ENCODE measurements at regions not wholly inside any gene's neighbourhood (a gene's known extent, or its start where the extent isn't known, plus 50 kb on each side); places are given as distances from the start of the nearest gene placed in this dataset.
A peak's percentile ranks its signal among the peaks of the same experiment; 100 is the strongest.

DNA sequence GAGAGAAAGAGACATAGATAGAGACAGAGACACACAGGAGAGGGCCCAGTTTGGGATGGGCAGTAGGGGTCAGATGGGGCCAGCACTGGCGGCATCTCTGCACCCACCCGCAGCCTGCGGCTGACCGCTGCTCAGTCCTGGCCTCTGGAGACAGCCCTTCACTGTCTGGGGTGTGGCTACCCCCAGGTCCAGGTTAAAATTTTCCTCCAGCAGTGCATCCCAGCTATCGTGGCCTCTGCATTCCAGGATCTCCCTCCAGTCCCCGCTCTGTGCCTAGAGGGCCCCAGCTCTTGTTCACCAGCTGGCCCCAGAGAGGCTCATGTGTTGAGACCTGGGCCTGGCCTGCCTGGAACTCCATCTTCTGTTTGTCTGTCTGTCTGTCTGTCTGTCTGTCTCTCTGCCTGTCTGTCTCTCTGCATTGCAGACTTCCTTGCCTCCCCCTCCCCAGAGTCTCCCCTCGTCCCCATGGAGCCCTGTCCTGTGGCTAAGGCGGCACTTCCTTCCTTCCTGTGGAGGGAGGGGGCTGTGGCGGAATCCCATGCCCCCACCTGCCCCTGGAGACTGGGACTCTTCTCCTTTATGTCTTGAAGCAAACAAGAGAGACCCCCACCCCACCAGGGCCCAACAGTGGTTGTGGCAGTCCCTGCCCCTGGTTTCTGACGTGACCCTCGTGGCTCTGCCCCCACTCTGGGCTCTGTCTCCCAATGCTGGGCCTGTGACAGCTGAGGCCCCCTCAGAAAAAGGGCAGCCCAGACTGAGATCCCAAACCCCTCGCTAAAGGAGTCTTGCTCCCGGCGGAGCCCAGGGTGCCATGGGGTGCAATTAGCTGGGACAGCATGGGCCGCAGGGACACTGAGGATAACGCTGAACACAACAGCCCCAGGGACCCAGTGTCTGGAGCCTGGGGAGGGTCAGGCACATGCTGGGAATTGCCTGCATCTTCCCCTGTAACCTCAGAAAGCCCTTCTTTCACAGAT is 241.8 kb downstream of the NPHP4 start:
- no peak for DNase-seq (ENCODE audit: low spot score)

DNA sequence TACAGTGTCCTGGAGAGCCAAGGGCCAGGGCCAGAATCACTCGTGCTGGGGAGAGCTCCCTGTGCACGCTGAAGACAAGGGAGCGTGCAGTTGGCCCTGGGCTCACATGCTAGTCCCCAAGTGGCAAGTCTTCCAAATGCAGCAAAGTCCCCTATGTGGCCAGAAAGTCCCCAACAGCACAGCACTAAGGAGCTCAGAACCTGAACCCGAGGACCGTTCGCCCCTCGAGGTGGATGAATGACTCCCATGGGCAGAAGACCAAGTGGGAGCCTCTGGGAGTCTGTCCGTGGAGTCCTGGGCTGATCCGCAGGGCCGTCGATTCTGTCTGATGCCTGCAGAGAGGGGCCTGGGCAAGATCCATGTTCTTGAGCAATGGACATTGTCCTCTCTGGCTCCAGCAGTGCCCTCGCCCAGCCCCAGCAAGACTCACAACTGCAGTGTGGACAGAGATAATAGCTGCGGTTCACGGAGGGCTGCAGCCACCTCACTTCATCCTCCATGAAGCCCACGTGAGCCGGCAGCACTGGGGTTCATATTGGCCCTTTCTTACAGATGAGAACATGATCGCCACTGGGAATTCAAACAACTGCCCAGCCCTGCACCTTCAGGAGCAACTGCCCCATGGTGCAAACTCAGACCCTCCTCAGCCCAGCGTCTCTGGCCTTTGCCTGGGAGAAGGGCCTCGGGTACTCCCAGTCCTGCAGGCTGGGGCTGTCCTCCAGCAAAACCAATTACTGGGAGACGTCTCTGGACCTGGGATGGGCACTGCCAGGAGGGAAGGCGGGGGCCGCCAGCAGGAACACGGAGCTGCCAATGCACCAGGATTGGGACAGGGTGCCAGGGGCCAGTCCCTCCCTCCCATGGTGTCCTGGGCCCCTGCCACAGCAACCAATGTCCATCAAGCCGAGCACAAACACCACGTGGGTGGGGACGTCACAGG is 243.7 kb downstream of the NPHP4 start:
- DNase-seq (ENCODE audit: low spot score): no peak

- no peak for DNase-seq (ENCODE audit: low spot score)
These were observed 244.6 kb downstream of the NPHP4 start for GRCh38 chr1:5747426-5748285.

DNA sequence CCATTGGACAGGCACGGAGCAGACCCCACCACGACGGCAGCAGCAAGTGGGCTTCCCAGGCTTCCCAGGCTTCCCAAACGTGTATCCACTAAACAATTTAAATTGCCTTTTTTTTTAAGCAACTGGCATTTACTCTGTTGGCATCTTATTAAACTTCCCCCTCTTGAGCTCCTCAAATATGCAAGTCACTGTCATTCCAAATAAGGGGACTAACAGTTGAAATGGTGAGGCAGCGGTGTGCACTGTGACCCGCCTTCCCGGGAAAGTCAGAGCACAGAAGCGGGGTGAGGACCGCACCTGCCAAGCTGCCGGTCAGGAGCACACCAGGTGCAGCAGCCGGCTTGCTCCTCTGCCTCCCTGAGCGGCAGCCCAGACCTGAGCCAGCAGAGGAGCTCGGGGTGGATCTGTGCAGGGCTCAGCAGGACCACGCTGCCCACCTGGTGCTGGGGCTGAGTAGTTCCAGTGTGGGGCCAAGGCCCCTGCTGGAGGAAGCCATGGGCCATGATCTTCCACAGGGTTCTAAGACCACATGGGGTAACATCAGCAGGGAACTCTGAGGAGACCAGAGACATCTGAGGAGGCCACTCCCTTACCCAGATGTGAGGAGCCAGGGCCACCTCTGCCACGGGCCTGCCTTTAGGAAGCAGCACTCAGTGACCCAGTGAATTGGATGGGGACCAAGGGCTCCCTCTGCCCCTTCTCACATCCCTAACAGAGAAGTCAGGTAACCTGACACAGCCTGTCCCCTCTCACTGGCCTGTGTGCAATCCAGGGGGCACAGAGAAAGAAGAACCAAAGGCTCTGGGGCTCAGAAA is 245.4 kb downstream of the NPHP4 start:
- no peak for DNase-seq (ENCODE audit: low spot score)

- DNase-seq (ENCODE audit: low spot score): peak; percentile 76
These were observed 246.2 kb downstream of the NPHP4 start for GRCh38 chr1:5745800-5746610.

GRCh38 chr1:5744911-5745799 is 247.1 kb downstream of the NPHP4 start:
- peak; percentile 19 for DNase-seq (ENCODE audit: low spot score)

DNA sequence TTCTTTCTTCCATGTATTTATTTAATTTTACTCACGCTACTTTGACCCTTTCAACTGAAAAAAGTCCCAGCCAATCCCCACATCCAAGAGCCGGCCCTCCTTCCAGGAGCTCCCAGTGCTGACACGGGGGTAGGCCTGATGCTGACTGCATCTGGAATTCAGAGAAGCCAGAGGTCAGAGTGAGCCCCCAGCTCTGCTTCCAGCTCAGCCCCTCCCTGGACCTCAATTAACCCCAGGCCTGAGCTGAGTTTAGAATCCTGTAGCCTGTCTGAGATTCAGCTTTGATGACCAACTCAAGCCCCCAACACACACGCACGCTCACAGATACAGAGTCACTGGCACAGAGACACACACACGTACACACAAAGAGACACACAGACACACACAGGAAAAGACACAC is 247.9 kb downstream of the NPHP4 start:
- no peak for DNase-seq (ENCODE audit: low spot score)

GRCh38 chr1:5743435-5744095 is 248.7 kb downstream of the NPHP4 start:
- DNase-seq (ENCODE audit: low spot score): no peak

- DNase-seq (ENCODE audit: low spot score): no peak
These were observed 249.4 kb downstream of the NPHP4 start for GRCh38 chr1:5742801-5743200.

- DNase-seq (ENCODE audit: low spot score): no peak
These were observed 250.2 kb downstream of the NPHP4 start for GRCh38 chr1:5742032-5742431.

DNA sequence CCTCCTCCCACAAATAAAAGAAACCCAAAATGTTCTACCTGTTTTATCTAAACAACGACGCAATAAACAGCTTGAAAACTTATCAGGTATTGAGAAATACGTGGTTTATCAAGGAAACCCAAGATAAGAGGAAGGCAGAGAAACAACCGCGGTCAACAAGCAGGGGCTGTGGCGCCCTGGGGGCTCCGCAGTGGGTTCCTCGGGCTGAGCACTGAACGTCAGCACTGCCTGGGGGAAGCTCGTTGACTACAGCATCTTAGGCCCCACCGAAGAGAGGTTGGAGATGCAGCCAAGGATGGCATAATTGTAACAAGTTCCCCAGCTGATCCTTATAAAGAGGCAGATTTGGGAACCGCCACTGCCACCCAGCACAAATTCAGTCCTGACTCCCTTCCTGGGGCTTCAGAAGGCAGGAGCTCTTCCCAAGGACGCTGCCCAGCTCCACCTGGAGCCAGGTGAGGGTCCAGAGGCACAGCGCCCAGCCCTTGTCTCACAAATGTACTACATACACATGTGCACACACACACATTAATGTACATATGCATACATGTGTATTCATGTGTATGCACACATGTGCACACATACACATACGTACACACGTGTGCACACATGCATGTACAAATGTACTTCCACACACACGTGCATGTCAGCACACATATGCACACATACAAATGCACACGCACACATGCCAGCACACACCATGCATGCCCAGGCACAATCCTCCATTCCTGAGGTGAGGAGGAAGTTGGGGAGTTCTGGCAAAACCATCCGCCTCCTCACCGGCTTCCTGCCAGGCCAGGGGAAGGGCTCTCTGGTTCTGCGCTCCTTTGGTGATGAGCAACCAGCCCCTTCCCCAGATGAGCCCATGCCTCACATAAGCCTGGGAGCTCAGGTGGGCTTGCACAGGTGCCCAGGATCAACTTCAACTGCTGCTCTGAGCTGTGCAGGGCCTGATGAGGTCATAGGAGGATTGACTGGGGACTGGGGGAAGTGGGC is 251.1 kb downstream of the NPHP4 start:
- DNase-seq (ENCODE audit: low spot score): no peak

GRCh38 chr1:5740450-5740849 is 251.8 kb downstream of the NPHP4 start:
- no peak for DNase-seq (ENCODE audit: low spot score)

DNA sequence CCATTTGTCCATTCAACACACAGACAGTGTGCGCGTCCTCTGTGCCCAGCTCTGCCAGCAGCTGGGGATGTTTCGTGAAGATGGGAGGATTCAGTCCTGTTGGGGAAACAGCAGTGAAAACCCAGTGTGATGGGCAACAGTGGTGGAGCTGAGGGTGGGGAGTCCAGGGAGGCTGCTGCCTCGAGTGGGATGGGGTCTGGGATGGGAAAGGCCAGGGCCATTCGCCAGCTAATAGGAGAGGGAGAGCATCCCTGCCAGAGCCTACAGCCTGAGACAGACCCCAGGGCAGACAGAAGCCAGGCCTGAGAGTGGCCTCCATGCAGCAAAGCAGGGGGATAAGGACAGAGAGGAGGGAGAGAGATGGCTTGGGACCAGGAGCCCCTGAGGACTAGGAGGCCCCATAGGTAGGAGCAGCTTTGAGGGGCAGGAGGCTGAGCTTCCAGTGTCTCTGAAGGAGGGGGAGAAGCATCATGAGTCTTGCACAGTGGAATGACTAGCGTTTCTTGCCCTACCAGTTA is 252.6 kb downstream of the NPHP4 start:
- DNase-seq (ENCODE audit: low spot score): no peak

- no peak for DNase-seq (ENCODE audit: low spot score)
These were observed 253.2 kb downstream of the NPHP4 start for GRCh38 chr1:5738911-5739462.

DNA sequence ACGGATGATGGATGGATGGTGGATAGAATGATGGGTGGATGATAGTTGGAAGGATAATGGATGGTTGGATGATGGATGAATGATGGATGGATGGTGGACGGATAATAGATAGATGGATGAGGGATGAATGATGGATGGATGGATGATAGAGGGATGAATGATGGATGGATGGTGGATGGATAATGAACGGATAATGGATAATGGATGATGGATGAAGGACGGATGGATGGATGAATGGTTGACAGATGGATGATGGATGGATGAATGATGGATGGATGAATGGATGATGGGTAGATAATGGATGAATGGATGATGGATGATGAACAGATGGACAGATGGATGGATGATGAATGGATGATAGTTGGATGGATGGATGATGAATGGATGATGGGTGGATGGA is 255.1 kb downstream of the NPHP4 start:
- no peak for DNase-seq (ENCODE audit: low spot score)

GRCh38 chr1:5734996-5735395 is 257.2 kb downstream of the NPHP4 start:
- DNase-seq (ENCODE audit: low spot score): no peak

- no peak for DNase-seq (ENCODE audit: low spot score)
These were observed 257.8 kb downstream of the NPHP4 start for GRCh38 chr1:5734414-5734813.

Measured in COLO829 (cell line).